AG09309 (cell line): ENCODE measurements at regions not wholly inside any gene's neighbourhood (a gene's known extent, or its start where the extent isn't known, plus 50 kb on each side); places are given as distances from the start of the nearest gene placed in this dataset.
"Not testable (repeated sequence)": the region's sequence is repeated elsewhere in the genome, so short reads cannot be mapped to it uniquely, and the experiment has no call there.

Experiments used
- DNase-seq: peaks from one replicate; pipeline ENCODE4 v3.0.0-alpha.2; 2010; ENCODE audit warnings: low read depth
- H3K4me3 ChIP-seq: 2 replicates; pipeline ENCODE4 v1.5.1; 2011; ENCODE audit warnings: mild to moderate bottlenecking, low read depth, low read length, moderate library complexity; ENCODE audit not compliant: control insufficient read depth
- CTCF ChIP-seq: IDR thresholded peaks from 2 replicates; pipeline ENCODE4 v1.5.1; 2011; ENCODE audit warnings: mild to moderate bottlenecking, low read depth, low read length, inconsistent platforms; ENCODE audit not compliant: insufficient read depth, control insufficient read depth; ENCODE audit errors: missing control alignments

GRCh38 chr4:59455751-59456150, 1744.4 kb upstream of the ADGRL3 start:
- H3K4me3 ChIP-seq = no peak overlapping the region
- DNase-seq = no peak
- TF ChIP-seq CTCF = no peak

GRCh38 chr4:59457576-59457975, 1742.5 kb upstream of the ADGRL3 start:
- TF ChIP-seq CTCF = no peak
- no peak for DNase-seq
- H3K4me3 ChIP-seq = no peak overlapping the region

- no peak for TF ChIP-seq CTCF
- DNase-seq = no peak
Measured at GRCh38 chr4:59484944-59485343, 1715.2 kb upstream of the ADGRL3 start.

GRCh38 chr4:59500103-59500502, 1700.0 kb upstream of the ADGRL3 start:
- no peak for TF ChIP-seq CTCF
- DNase-seq = no peak
- H3K4me3 ChIP-seq = no peak overlapping the region

More at GRCh38 chr4:59484944-59485343, 1715.2 kb upstream of the ADGRL3 start:
- H3K4me3 ChIP-seq = no peak overlapping the region

- no peak overlapping the region for H3K4me3 ChIP-seq
- no peak for DNase-seq
- no peak for TF ChIP-seq CTCF
Measured at GRCh38 chr4:59503731-59504130, 1696.4 kb upstream of the ADGRL3 start.

GRCh38 chr4:59511809-59512208, 1688.3 kb upstream of the ADGRL3 start:
- H3K4me3 ChIP-seq, DNase-seq: not testable (repeated sequence)

- TF ChIP-seq CTCF = no peak
- DNase-seq = no peak
- no peak overlapping the region for H3K4me3 ChIP-seq
Measured at GRCh38 chr4:59517007-59517406, 1683.1 kb upstream of the ADGRL3 start.
